ENCODE measurements at regions not wholly inside any gene's neighbourhood (a gene's known extent, or its start where the extent isn't known, plus 50 kb on each side); places are given as distances from the start of the nearest gene placed in this dataset.

- DNase-seq (ENCODE audit: low spot score) = no peak
Observed at GRCh38 chr12:127231371-127231770, 1035.6 kb upstream of the TMEM132C start.

GRCh38 chr12:127233016-127233415 is 1034.0 kb upstream of the TMEM132C start:
- no peak for DNase-seq (ENCODE audit: low spot score)

GRCh38 chr12:127235761-127236160 is 1031.2 kb upstream of the TMEM132C start:
- no peak for DNase-seq (ENCODE audit: low spot score)

- no peak for DNase-seq (ENCODE audit: low spot score)
Observed at GRCh38 chr12:127236491-127236890, 1030.5 kb upstream of the TMEM132C start.

GRCh38 chr12:127237151-127237550 is 1029.8 kb upstream of the TMEM132C start:
- no peak for DNase-seq (ENCODE audit: low spot score)

GRCh38 chr12:127238107-127238506 is 1028.9 kb upstream of the TMEM132C start:
- DNase-seq (ENCODE audit: low spot score) = no peak

GRCh38 chr12:127239781-127240180 is 1027.2 kb upstream of the TMEM132C start:
- no peak for DNase-seq (ENCODE audit: low spot score)

GRCh38 chr12:127240249-127240929 is 1026.6 kb upstream of the TMEM132C start:
- DNase-seq (ENCODE audit: low spot score) = no peak

GRCh38 chr12:127241072-127241817 is 1025.7 kb upstream of the TMEM132C start:
- no peak for DNase-seq (ENCODE audit: low spot score)

GRCh38 chr12:127245009-127245408 is 1022.0 kb upstream of the TMEM132C start:
- DNase-seq (ENCODE audit: low spot score) = no peak

GRCh38 chr12:127245437-127245836 is 1021.5 kb upstream of the TMEM132C start:
- no peak for DNase-seq (ENCODE audit: low spot score)

GRCh38 chr12:127247937-127248336 is 1019.0 kb upstream of the TMEM132C start:
- no peak for DNase-seq (ENCODE audit: low spot score)

- no peak for DNase-seq (ENCODE audit: low spot score)
Observed at GRCh38 chr12:127249428-127249827, 1017.5 kb upstream of the TMEM132C start.

GRCh38 chr12:127253797-127254327 is 1013.1 kb upstream of the TMEM132C start:
- no peak for DNase-seq (ENCODE audit: low spot score)

GRCh38 chr12:127254420-127254955 is 1012.5 kb upstream of the TMEM132C start:
- no peak for DNase-seq (ENCODE audit: low spot score)

GRCh38 chr12:127257366-127257935 is 1009.5 kb upstream of the TMEM132C start:
- DNase-seq (ENCODE audit: low spot score) = no peak

- no peak for DNase-seq (ENCODE audit: low spot score)
Observed at GRCh38 chr12:127260531-127260930, 1006.4 kb upstream of the TMEM132C start.

- DNase-seq (ENCODE audit: low spot score) = no peak
Observed at GRCh38 chr12:127260999-127261398, 1006.0 kb upstream of the TMEM132C start.

- no peak for DNase-seq (ENCODE audit: low spot score)
Observed at GRCh38 chr12:127262615-127263014, 1004.4 kb upstream of the TMEM132C start.

GRCh38 chr12:127263621-127264020 is 1003.3 kb upstream of the TMEM132C start:
- no peak for DNase-seq (ENCODE audit: low spot score)

GRCh38 chr12:127267128-127267527 is 999.8 kb upstream of the TMEM132C start:
- no peak for DNase-seq (ENCODE audit: low spot score)

GRCh38 chr12:127268213-127268612 is 998.8 kb upstream of the TMEM132C start:
- DNase-seq (ENCODE audit: low spot score) = no peak
